T-helper 1 cell (primary cell): ENCODE measurements at regions not wholly inside any gene's neighbourhood (a gene's known extent, or its start where the extent isn't known, plus 50 kb on each side); places are given as distances from the start of the nearest gene placed in this dataset.
A peak's percentile ranks its signal among the peaks of the same experiment; 100 is the strongest.
"Not testable (repeated sequence)": the region's sequence is repeated elsewhere in the genome, so short reads cannot be mapped to it uniquely, and the experiment has no call there.

Experiments
- DNase-seq, 5 donors: peaks; one replicate each; pipeline ENCODE4 v3.0.0-alpha.2; 2012 to 2020

DNA sequence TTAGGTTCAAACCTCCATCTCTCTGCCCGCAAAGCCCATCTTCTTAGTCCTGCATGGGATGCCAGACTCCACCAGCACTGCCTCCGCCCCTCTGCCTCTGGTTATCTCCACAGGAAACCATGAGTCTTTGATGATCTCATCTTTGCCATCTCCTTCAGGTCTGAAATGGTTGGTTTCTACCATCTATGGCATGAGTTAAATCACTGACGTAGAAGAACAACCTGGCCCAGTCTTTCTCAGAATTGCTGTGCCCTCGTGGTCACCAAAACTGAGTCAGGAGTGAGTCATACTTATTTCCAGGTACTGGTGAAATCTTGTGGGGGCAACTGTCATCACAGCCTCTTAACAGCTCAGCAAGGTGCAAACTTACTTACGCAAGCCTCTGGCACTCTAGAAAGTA is 468.7 kb upstream of the C16orf82 start:
- peak in 4 of 5 donors; percentile 10 to 98 (median 26) for DNase-seq

DNA sequence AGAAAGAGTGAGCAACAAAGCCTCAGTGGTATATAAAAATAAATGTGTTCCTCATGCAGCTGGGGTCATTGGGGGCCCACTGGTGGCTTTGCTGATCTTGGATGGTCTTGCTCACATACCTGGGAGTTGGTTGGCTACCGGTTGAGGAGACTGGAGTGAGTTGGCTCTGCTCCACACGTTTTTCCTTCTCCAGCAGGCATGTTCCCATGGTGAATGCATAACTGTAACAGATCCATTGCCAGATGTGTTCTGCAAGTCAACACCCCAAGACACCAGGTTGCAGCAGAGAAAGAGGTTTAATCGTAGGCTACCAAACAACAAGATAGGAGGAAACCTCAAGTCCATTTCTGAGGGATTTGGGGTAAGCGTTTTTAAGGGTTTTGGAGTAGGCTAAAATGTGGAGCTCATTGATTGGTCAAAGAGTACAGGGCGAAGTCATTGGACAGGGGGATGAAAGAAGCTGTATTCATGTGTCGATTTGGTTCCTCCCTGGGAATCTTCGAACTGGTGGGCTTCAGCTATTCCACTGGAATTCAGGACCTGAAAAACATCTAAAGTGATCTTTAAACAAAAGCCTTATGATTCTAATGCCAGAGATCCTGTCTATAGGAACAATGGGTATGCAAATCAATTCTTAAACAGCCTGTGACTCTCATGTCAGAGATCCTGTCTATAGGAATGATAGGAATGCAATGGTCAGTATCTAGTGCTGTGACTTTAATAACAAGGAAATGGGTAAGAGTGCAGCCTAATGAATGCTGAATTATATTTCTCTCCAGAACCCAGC is 467.5 kb upstream of the C16orf82 start:
- DNase-seq: peak in 1 of 5 donors; percentile 28

DNA sequence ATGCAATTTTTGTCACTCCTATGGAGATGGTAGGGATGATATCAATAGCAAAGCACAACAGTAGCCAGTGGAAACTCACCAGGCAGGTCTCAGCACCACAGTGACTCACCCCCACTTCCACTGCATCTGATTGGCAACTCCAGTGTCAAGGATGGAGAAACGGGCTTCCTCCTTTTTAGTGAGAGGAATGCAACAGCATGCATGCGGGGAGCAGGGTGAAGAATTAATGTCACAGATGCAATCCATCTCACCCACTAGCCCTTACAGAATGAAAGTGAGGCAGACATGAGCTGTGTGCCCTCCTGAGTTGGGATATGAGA is 467.0 kb upstream of the C16orf82 start:
- peak in 1 of 5 donors; percentile 43 for DNase-seq

DNA sequence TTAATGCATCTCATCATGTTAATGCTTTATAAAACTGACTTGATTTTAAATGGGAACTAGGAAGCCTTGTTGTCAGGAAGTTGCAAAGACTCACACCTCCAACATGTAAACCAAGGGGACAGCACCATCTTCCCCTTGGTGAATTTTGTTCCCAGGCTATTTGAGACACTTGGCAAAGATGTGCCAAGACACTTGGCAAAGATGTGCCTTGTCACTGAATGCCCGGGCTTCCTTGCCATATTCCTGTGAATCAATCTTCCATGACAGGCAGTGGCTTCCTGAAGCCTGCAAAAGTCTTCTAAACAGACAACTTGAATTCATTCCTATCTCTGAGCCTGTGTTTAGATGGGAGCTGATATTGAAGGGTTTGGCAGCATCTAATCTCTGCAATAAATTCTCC is 465.4 kb upstream of the C16orf82 start:
- peak in 1 of 5 donors; percentile 24 for DNase-seq

DNA sequence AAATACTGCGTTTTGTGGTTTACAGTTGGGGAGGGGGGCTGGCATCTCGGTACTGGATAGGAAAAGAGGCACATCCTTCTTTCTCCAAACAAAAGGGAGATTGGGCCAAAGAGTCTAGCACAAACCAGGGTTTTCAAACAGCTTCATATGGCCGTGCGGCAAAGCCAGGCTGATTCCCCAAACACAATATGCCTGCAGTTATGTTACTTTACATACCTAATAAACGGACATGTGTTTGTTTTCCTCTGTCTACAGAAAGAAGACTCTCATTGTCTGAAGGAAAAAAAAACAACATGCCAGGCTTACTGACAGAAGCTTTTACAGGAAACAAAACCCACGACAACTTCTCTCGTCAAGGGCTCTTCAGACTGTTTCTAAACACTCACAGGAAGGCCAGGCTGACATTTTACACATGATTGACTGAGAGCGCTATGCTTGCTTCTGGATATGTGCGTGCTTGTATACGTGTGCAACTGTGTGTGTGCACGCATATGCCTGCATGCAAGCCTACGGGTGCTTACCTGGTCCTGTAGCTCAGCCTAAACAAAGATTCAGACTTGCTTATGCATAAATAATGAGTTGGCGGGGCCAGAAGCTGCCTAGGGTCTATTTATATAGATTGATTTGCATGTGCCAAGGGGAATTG is 461.0 kb upstream of the C16orf82 start:
- DNase-seq: peak in 1 of 5 donors; percentile 49

DNA sequence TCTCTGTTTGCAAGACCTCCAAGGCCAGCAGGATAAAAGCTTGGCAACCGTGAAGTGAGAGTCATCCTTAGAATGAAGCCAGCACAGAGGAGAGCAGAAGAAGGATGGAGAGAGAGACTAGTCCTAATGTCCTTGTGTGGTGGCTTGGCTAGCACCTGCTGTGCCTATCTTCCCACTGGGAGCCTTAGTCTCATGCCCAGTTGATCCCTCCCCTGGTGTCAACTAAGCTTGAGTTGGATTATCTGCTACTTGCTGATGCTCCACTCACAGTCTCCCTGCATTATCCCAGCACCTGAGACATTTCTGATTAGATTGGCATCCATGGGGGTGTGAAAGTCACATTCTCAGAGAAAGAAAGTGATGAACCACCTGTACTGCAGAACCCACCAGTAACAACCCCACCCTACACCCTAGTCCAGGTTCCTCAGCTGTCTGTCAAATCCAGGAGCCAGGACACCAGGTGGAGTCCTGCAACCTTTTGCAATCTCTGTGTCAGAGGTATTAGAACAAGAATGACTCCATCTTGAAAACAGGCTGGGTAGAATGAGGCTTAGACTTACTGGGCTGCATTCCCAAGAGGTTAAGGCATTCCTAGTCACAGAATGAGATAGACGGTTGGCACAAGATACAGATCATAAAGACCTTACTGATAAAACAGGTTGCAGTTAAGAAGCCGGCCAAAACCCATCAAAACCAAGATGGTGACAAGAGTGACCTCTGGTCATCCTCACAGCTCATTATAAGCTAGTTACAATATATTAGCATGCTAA is 460.2 kb upstream of the C16orf82 start:
- no peak for DNase-seq

DNA sequence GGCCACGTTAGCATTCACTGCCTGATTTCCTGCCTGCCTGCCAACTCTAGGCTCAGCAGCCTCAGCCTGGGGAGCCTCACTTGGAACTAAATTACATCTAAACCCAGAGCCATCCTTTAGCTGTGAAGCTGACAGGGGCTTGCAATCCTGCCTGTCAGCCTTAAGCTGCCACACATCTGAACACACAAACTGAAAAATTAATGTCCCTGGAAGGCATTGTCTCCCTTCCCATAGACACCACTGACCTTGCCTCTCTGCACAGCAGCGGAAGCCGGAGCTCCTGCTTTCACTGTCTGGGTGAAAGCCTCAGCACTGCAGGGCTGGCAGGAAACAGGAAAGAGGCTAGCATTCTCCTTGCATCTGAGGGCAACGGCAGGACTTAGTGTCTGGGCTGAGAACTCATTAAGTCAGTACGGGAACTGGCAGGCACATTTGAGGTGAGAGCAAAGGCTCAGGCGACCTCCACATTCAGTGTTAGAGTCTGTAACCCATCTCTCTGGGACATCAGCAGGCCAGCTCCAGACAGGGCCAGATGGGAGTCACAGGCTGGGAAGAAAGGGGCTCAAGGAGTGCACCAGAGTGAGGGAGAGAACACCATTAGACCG is 452.4 kb upstream of the C16orf82 start:
- peak in 1 of 5 donors; percentile 60 for DNase-seq

DNA sequence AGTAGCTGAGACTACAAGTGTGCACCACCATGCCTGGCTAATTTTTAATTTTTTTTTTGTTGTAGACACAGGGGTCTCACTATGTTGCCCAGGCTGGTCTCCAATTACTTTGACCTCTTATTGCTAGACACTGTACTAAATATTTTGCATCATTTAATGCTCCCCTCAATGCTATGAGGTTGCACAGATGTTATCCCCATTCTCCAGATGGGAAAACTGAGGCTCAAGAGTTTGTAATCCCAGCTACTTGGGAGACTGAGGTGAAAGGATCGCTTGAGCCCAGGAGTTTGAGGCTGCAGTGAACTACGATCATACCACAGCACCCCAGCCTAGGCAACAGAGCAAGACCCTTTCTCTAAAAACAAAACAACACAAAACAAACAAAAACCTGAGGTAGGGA is 443.3 kb upstream of the C16orf82 start:
- no peak for DNase-seq

DNA sequence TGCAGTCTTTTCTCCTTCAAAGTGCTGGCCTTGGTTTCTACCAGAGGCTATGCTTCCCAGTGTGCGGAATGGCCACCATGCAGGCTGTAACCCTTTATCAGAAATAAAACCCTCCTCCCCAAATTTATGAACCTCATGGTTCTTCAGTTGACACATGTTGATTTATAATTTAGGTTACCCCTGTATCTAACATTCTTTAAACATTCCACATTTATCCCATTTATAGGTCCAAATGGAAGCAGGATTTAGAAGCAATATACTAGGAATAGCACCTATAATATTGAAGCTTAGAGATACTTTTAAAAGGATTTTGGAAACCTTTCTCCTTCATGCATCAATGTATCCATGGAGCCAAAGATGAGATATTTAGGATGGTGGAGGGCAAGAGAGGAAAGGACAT is 438.8 kb upstream of the C16orf82 start:
- no peak for DNase-seq

DNA sequence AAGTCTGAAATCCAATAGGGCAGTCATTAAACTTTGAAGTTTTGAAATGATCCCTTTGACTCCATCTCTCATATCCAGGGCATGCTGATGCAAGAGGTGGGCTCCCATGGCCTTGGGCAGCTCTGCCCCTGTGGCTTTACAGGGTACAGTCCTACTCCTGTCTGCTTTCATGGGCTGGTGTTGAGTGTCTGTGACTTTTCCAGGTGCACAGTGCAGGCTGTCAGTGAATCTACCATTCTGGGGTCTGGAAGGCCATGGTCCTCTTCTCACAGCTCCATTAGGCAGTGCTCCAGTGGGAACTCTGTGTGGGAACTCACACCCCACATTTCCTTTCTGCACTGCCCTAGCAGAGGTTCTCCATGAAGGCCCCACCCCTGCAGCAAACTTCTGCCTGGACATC is 435.4 kb upstream of the C16orf82 start:
- DNase-seq: not testable (repeated sequence)

DNA sequence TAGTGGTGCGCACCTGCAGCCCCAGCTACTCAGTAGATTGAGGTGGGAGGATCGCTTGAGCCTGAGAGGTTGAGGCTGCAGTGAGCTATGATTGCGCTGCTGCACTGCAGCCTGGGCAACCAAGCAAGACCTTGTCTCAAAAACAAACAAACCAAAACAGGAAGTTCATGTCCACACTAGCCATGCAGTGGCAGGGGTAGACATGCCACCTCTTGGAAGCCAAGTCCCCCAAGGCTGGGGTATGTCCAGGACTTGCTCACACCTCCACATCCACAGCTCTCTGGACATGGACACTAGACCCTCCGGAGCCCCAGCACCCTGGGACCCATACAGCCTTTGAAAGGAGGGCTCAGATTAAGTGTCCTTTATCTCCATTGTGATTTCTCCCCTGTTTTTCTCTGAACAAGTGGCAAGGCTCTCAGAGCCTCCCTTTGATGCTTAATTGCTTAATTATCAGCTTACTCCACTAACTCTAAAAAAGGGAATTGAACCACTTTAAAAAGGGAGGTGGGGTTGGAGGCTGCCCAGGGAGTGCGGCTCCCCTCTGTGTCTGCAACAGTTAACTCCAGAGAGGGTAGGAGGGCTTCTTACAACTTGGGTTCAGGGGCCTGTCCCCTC is 424.6 kb upstream of the C16orf82 start:
- no peak for DNase-seq

DNA sequence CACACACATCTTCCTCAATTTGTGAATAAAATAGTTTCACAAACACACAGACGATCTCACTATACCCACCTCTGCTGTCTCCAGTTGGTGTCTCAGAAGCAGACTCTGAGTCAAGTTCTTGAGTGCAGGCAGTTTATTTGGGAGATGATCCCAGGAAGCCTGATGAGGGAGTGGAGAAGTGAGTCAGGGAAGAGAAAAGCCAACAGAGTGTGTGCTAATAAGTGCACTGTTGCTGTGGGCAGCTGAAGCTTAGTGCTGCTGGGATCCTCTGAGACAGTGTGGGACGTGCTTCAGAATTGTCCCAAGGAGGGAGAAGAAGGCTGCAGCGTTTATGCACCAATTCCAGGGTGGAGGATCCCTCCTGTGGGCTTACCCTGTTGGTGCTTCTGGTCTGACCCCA is 423.2 kb upstream of the C16orf82 start:
- no peak for DNase-seq

DNA sequence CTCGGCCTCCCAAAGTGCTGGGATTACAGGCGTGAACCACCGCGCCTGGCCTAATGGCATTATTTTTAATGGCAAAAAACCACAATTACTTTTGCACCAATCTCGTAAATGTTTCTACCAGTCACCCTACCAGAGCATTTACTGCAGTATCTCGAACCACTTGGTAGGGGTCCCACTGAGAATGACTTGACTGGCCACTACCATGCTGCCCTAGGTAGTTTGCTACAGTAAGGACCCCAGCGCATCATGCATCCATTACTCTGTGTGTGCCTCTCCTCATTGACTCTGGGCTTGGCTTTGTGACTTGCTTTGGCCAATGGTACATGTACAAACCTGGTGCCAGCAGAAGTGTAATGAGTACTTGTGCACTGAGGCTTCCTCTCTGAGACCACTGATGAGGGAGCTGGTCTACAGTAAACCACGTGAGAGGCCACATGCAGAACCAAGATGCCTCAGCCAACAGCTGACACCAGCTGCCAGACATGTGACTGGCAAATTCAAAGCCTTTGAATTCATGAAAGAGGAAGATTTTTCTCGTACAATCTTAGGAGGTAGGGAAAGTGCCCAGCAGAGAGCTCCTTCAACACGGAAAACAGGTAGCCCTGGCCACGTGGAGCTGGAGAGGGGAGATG is 421.7 kb upstream of the C16orf82 start:
- DNase-seq: peak in 1 of 5 donors; percentile 62

DNA sequence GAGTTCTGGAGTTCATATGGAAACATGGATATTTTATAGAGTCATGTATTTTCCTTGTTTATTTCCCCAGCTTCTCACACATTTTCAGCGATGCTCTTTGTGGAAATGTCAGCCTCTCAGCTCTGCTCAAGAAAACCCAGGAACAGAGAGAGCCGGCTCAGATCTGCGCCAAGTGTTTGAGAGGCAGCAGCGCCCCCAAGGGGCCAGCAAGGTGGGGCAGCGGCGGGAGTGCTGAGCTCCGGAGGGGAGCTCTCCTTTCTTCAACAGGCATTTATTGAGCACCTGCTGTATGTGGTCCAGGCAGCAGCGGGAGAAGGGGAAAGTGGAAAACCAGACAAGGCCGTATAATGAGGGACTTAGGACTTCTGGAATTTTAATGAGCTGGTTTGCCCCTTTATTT is 421.1 kb upstream of the C16orf82 start:
- peak in 1 of 5 donors; percentile 71 for DNase-seq

DNA sequence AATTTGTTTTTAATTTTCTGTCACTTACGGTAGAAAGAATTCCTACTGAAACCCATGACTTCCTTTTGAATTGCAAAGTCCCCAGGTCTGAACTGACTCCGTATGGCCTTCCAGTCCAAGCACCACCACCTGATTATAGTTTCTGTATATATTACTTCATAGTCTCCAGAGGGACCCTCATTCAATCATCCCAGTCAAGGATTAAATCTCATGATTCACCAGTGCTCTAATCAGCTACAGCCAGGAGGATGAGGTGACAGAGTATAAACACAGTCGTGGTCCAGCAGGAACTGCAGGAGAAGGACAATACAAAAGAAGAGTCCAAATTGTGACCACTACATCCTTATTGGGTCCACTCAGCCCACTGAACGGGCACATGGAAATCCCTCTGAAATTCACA is 418.9 kb upstream of the C16orf82 start:
- DNase-seq: no peak

DNA sequence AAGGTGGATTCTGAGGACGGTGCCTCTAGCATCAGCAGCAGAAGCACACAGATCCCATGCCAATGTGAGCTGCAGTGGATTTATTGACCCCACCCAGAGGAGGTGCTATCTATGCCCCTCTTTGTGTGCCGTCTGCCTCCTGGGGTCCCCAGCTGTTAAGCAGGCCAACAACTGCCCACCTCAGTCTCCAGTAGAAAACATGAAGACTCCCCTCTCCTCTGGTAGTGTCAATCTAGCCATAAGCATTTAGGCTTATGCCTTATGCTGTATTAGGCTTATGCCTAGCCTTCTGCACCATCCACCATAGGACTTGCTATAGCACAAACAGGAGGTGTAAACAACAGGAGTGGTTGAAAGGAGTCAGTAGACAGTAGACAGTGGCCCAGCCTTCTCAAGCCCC is 417.9 kb upstream of the C16orf82 start:
- no peak for DNase-seq

DNA sequence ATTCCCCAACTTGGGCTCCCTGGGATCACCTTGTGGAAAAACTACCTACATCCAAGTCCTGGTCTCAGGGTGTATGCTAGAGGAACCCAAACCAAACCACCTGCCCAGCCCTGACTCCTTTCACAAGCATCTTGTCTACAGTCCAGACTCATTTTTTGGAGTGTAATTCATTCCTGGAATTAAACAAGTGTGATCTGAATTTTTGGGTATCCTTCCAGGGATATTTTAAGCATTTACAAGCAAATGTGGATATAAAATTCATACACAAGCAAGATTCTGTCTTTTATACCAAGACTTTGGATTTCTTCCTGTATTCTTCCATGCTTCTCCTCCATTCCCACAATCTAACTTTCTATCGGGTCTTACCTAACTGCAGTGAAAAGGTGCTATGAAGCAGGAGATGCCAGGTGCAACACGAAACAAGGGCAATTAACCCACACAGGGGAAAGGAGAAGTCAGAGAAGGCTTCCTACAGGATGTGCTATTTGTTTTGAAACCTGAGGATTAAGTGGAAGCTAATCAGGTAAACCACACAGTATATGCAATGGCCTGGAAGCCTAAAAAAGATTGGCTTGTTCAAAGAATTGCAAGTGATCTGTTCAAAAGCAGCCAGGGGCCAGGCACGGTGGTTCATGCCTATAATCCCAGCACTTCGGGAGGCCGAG is 417.2 kb upstream of the C16orf82 start:
- DNase-seq: no peak

DNA sequence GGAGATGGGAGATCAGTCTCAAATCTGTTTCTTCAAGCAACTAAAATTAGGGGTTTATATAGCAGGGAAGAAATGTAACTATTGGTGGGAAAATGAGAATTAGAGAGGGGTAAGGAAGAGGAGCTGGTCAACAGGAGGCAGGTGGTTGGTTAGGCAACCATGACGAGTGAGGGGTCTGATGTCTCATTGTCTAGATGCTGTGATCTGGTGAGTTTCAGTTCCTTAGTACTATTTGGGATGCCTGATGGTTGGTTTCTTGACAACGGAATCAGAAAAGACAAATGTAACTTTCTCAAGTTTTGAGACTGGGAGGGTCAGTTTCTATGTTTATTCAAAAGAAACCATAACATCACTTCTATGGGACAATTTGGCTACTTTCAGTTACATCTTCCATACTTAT is 415.3 kb upstream of the C16orf82 start:
- DNase-seq: no peak

DNA sequence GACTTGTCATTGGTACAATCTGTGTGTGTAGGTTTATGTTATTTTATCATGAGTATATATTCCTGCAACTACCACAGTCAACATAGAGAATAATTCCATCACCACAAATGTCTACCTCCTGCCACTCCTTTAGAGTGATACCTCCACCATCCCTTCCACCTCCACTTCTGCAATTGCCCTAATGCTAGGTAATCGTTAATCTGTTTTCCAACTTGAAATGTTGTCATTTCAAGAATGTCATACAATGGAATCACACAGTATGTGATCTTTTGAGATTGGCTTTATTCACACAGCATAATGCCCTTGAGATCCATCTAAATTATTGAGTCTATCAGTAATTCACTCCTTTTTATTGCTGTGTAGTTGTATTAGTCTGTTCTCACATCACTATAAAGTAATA is 414.8 kb upstream of the C16orf82 start:
- no peak for DNase-seq

DNA sequence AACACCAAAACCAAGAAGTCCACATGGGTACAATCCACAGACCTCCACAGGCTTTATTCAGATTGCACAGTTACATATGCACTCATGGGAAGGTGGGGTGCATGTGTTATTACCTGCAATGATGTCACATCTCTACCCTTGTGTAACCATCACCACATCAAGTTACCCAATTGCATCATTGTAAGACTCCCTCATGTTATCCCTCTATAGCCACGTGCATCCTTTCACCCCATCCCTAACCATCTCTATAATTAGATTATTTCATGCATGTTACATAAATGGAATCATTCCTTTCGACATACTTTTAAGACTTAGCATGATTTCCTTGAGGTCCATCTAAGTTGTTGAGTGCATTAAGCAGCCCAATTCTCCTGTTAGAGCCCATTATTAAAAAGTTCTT is 408.2 kb upstream of the C16orf82 start:
- DNase-seq: no peak

DNA sequence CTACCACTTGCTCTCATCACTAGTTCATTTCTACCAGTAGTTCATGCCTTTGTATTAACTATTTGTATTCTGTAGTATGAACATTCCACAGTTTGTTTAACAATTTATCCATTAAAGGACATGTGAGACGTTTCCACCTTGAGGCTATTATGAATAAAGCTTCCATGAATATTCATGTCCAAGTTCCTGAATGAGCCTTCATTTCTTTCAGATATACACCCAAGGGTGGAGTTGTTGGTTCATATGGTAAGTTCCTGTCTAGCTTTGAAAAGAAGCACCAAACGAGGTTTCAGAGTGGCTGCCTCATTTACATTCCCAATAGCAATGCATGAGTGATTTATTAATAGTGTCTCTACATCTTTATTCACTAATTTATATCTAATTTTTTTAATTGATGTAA is 407.8 kb upstream of the C16orf82 start:
- no peak for DNase-seq

DNA sequence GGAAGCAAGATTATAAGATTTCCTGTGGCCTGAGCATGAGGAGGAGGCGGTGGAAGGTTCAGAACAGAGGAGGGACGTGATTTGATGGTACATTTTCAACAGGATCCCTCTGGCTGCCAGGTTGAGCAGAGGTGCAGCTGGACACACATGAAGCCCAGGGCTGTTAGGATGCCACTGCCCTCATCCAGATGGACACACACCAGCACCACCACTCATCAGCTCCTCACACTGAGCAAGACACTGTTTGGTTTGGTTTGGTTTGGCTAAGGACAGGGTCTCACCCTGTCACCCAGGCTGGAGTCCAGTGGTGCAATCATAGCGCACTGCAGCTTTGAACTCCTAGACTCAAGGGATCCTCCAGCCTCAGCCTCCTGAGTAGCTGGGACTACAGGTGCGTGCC is 402.6 kb upstream of the C16orf82 start:
- DNase-seq: no peak
